PC-9 (cell line): ENCODE measurements at regions not wholly inside any gene's neighbourhood (a gene's known extent, or its start where the extent isn't known, plus 50 kb on each side); places are given as distances from the start of the nearest gene placed in this dataset.
"Not testable (repeated sequence)": the region's sequence is repeated elsewhere in the genome, so short reads cannot be mapped to it uniquely, and the experiment has no call there.

ENCODE experiments used
- BruUV-seq: library from RNA; stranded (reverse); fragments of 400-500 nt; replicated peaks from 2 replicates; lab custom pipeline; 2021; lab: Mats Ljungman, UMichigan
- CTCF ChIA-PET: fragments of 300-600 bp; sonication (Branson Sonifier 250); formaldehyde crosslinking; loops from one replicate; lab custom pipeline; 2022; ENCODE audit warnings: antibody characterized with exemption; lab: Charles Lee
- POLR2A ChIA-PET: fragments of 300-600 bp; sonication (Branson Sonifier 250); formaldehyde crosslinking; loops from one replicate; lab custom pipeline; 2022; ENCODE audit warnings: antibody characterized with exemption; ENCODE audit not compliant: unreplicated experiment; lab: Charles Lee
- DNase-seq, 2 experiments: peaks; one replicate each; pipeline versions ENCODE4 v3.0.0 to v3.0.0-alpha.2; 2015 to 2022; ENCODE audit warnings: mixed read lengths in 1 of 2
- H2AFZ ChIP-seq: fragments of 200-600 bp; sonication (generic); 2 replicates; pipeline ENCODE4 v1.8.1; 2017; ENCODE audit warnings: antibody characterized with exemption
- H3F3A ChIP-seq: fragments of 200-600 bp; sonication (generic); 2 replicates; pipeline ENCODE4 v1.8.1; 2017; ENCODE audit warnings: antibody characterized with exemption, mild to moderate bottlenecking, low read depth; ENCODE audit not compliant: insufficient read depth
- H3K27ac ChIP-seq: fragments of 200-600 bp; sonication (generic); 2 replicates; pipeline ENCODE4 v1.6.1; 2016; ENCODE audit warnings: mixed run types
- H3K27me3 ChIP-seq: fragments of 200-600 bp; sonication (generic); 2 replicates; pipeline ENCODE4 v1.6.1; 2016; ENCODE audit warnings: low read depth, mixed run types; ENCODE audit not compliant: insufficient read depth
- H3K36me3 ChIP-seq: fragments of 200-600 bp; sonication (generic); 2 replicates; pipeline ENCODE4 v1.6.1; 2016; ENCODE audit warnings: low read depth, mixed run types
- H3K4me1 ChIP-seq: fragments of 200-600 bp; sonication (generic); replicated peaks from 2 replicates; pipeline ENCODE4 v1.6.1; 2016; ENCODE audit warnings: mixed run types; ENCODE audit not compliant: insufficient read depth
- H3K4me2 ChIP-seq: fragments of 200-600 bp; sonication (generic); 2 replicates; pipeline ENCODE4 v1.6.1; 2017; ENCODE audit warnings: mixed run types
- H3K4me3 ChIP-seq: fragments of 200-600 bp; sonication (generic); 2 replicates; pipeline ENCODE4 v1.6.1; 2016; ENCODE audit warnings: mixed run types
- H3K79me2 ChIP-seq: fragments of 200-600 bp; sonication (generic); 2 replicates; pipeline ENCODE4 v1.6.1; 2017; ENCODE audit warnings: low read depth, mixed run types
- H3K9me2 ChIP-seq: fragments of 200-600 bp; sonication (generic); 2 replicates; pipeline ENCODE4 v1.8.1; 2017; ENCODE audit warnings: mild to moderate bottlenecking; ENCODE audit not compliant: insufficient read depth
- H3K9me3 ChIP-seq: fragments of 200-600 bp; sonication (generic); 2 replicates; pipeline ENCODE4 v1.8.1; 2016; ENCODE audit warnings: low read depth; ENCODE audit not compliant: insufficient read depth
- H4K20me1 ChIP-seq: fragments of 200-600 bp; sonication (generic); 2 replicates; pipeline ENCODE4 v1.8.1; 2017; ENCODE audit not compliant: insufficient read depth
- EZH2 ChIP-seq: fragments of 200-600 bp; sonication (generic); IDR thresholded peaks from 2 replicates; pipeline ENCODE4 v1.8.0; 2017; ENCODE audit warnings: antibody characterized with exemption, low read depth
- intact Hi-C: fragments of 100-400 bp; cut with micrococcal nuclease; formaldehyde crosslinking; loops from one replicate; pipeline ENCODE4 v1.10.0; 2022; ENCODE audit not compliant: unreplicated experiment
- TF ChIP-seq, protein P1 (sequence below): fragments of 200-600 bp; sonication (generic); conservative IDR thresholded peaks from 2 replicates; pipeline ENCODE4 v1.6.1; 2017; ENCODE audit warnings: mixed run types, antibody characterized with exemption, mild to moderate bottlenecking, moderate library complexity

- H3K9me3 ChIP-seq, result no peaks in the 10 kb centered on the region
- ChIA-PET POLR2A (no interaction called here), CTCF (no interaction called here)
- no peaks in the 10 kb centered on the region for H4K20me1 ChIP-seq
- H3K27me3 ChIP-seq, result peaks cover 18% of the 10 kb centered on the region
- no peaks in the 10 kb centered on the region for H3K9me2 ChIP-seq
- no peaks in the 10 kb centered on the region for H3K36me3 ChIP-seq
- no peak for DNase-seq
- H3K4me2 ChIP-seq, result no peak overlapping the region
- H3K4me1 ChIP-seq, result no peaks in the 10 kb centered on the region
- intact Hi-C loops, result no loop called here
- no peak overlapping the region for H3K27ac ChIP-seq
- BruUV-seq, result no TSS peak
- H3K79me2 ChIP-seq, result no peaks in the 10 kb centered on the region
- H3K4me3 ChIP-seq, result no peak overlapping the region
- H3F3A ChIP-seq, result no peaks in the 10 kb centered on the region
- TF ChIP-seq EZH2, result no peak
- TF ChIP-seq, protein P1, sequence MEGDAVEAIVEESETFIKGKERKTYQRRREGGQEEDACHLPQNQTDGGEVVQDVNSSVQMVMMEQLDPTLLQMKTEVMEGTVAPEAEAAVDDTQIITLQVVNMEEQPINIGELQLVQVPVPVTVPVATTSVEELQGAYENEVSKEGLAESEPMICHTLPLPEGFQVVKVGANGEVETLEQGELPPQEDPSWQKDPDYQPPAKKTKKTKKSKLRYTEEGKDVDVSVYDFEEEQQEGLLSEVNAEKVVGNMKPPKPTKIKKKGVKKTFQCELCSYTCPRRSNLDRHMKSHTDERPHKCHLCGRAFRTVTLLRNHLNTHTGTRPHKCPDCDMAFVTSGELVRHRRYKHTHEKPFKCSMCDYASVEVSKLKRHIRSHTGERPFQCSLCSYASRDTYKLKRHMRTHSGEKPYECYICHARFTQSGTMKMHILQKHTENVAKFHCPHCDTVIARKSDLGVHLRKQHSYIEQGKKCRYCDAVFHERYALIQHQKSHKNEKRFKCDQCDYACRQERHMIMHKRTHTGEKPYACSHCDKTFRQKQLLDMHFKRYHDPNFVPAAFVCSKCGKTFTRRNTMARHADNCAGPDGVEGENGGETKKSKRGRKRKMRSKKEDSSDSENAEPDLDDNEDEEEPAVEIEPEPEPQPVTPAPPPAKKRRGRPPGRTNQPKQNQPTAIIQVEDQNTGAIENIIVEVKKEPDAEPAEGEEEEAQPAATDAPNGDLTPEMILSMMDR, result no peak
- H2AFZ ChIP-seq, result no peak overlapping the region
These were observed 188.8 kb downstream of the CRLF2 start for GRCh38 chrX:1023676-1024075.

GRCh38 chrX:1021314-1021993, 191.0 kb downstream of the CRLF2 start:
- H2AFZ ChIP-seq, H4K20me1 ChIP-seq, H3F3A ChIP-seq, H3K36me3 ChIP-seq, DNase-seq, H3K4me3 ChIP-seq, BruUV-seq, H3K9me2 ChIP-seq, intact Hi-C loops, H3K4me2 ChIP-seq, H3K27ac ChIP-seq, H3K4me1 ChIP-seq, POLR2A ChIA-PET, H3K79me2 ChIP-seq, CTCF ChIA-PET, H3K9me3 ChIP-seq: not testable (repeated sequence)
- H3K27me3 ChIP-seq, result peaks cover 20% of the 10 kb centered on the region; the same call in 1 of the 2 replicates

DNA sequence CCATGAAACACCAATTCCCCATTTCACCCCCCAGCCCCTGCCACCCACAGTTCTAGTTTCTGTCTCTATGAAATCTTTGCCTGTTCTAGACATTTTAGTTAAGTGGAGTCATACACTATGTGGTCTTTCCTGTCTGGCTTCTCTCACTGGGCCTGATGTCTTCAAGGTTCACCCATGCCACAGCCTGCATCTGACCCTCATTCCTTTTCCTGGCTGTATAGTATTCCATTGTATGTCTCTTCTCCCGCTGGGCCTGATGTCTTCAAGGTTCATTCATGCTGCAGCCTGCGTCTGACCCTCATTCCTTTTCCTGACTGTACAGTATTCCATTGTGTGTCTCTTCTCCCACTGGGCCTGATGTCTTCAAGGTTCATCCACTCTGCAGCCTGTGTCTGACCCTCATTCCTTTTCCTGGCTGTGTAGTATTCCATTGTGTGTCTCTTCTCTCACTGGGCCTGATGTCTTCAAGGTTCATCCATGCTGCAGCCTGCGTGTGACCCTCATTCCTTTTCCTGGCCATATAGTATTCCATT, 191.7 kb downstream of the CRLF2 start:
- H3K4me3 ChIP-seq, result no peak overlapping the region
- TF ChIP-seq, protein P1, result no peak
- no peak for TF ChIP-seq EZH2
- H4K20me1 ChIP-seq, result no peaks in the 10 kb centered on the region
- H2AFZ ChIP-seq, result no peak overlapping the region
- H3K27ac ChIP-seq, result no peak overlapping the region
- no peaks in the 10 kb centered on the region for H3K9me3 ChIP-seq
- POLR2A ChIA-PET, result no interaction called here
- no peaks in the 10 kb centered on the region for H3F3A ChIP-seq
- H3K9me2 ChIP-seq, result no peaks in the 10 kb centered on the region
- H3K79me2 ChIP-seq, result no peaks in the 10 kb centered on the region
- DNase-seq, result no peak
- CTCF ChIA-PET, result no interaction called here
- intact Hi-C loops, result no loop called here
- H3K36me3 ChIP-seq, result no peaks in the 10 kb centered on the region
- H3K4me2 ChIP-seq, result no peak overlapping the region
- no TSS peak for BruUV-seq
- H3K27me3 ChIP-seq, result peaks cover 20% of the 10 kb centered on the region; the same call in 1 of the 2 replicates
- H3K4me1 ChIP-seq, result no peaks in the 10 kb centered on the region

GRCh38 chrX:1016926-1017325, 195.5 kb downstream of the CRLF2 start:
- DNase-seq, H3K27ac ChIP-seq, intact Hi-C loops, H3K79me2 ChIP-seq, H3K36me3 ChIP-seq, POLR2A ChIA-PET, H3K4me3 ChIP-seq, H3F3A ChIP-seq, H4K20me1 ChIP-seq, H3K9me3 ChIP-seq, H3K4me1 ChIP-seq, H2AFZ ChIP-seq, H3K27me3 ChIP-seq, H3K4me2 ChIP-seq, H3K9me2 ChIP-seq, CTCF ChIA-PET, BruUV-seq: not testable (repeated sequence)

DNA sequence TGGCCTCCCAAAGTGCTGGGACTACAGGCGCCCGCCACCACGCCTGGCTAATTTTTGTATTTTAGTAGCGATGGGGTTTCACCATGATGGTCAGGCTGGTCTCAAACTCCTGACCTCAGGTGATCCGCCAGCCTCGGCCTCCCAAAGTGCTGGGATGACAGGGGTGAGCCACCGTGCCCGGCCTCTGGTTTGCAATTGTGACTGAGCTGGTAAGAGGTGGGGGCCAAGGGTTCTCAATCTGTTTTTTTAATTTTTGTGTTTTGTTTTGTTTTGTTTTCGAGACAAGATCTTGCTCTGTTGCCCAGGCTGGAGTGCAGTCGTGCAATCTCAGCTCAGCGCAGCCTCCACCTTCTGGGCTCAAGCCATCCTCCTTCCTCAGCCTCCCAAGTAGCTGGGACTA, 196.2 kb downstream of the CRLF2 start:
- BruUV-seq, H4K20me1 ChIP-seq, H2AFZ ChIP-seq, H3K4me1 ChIP-seq, H3K4me3 ChIP-seq, H3K27ac ChIP-seq, DNase-seq, CTCF ChIA-PET, H3F3A ChIP-seq, H3K36me3 ChIP-seq, H3K9me3 ChIP-seq, POLR2A ChIA-PET, intact Hi-C loops, H3K4me2 ChIP-seq, H3K27me3 ChIP-seq, H3K79me2 ChIP-seq, H3K9me2 ChIP-seq: not testable (repeated sequence)
